Naive thymus-derived CD4-positive, alpha-beta T cell (primary cell): ENCODE measurements at regions not wholly inside any gene's neighbourhood (a gene's known extent, or its start where the extent isn't known, plus 50 kb on each side); places are given as distances from the start of the nearest gene placed in this dataset.

Experiments
- ATAC-seq: fragments of 150-1000 bp; cut with Tn5 transposase; 2 replicates; pipeline ENCODE4 v1.10.0; 2021; ENCODE audit warnings: mild to moderate bottlenecking, moderate library complexity
- CTCF ChIA-PET: fragments of 350-600 bp; sonication (Branson Sonifier 250); formaldehyde crosslinking; loops from one replicate; lab custom pipeline; 2021; ENCODE audit warnings: antibody characterized with exemption; lab: Charles Lee
- POLR2A ChIA-PET: fragments of 350-600 bp; sonication (Branson Sonifier 250); formaldehyde crosslinking; loops from one replicate; lab custom pipeline; 2021; ENCODE audit warnings: antibody characterized with exemption, inconsistent platforms; lab: Charles Lee
- DNase-seq, 9 donors: peaks; one replicate each; pipeline versions ENCODE4 v3.0.0 to v3.0.0-alpha.2; 2020 to 2022; ENCODE audit warnings: mixed read lengths in 1 of 9
- H3K27ac ChIP-seq: one replicate; pipeline ENCODE4 v1.7.0; 2013; ENCODE audit warnings: mild to moderate bottlenecking, low read depth, low read length, moderate library complexity
- H3K27me3 ChIP-seq, 2 donors: one replicate each; pipeline ENCODE4 v1.7.0; 2013; ENCODE audit warnings: low read length in 2 of 2, mild to moderate bottlenecking in 2 of 2, moderate library complexity in 2 of 2; ENCODE audit not compliant: control insufficient read depth in 2 of 2, insufficient read depth in 2 of 2
- H3K36me3 ChIP-seq, 3 experiments: 1 replicate in 2 of 3; 2 replicates in 1 of 3; pipeline ENCODE4 v1.7.0; 2013; ENCODE audit warnings: low read length in 3 of 3, mild to moderate bottlenecking in 3 of 3, moderate library complexity in 1 of 3; ENCODE audit not compliant: insufficient read depth in 3 of 3, control insufficient read depth in 2 of 3
- H3K4me1 ChIP-seq, 2 donors: one replicate each; pipeline ENCODE4 v1.7.0; 2013; ENCODE audit warnings: low read length in 2 of 2, mild to moderate bottlenecking in 2 of 2, moderate library complexity in 1 of 2; ENCODE audit not compliant: control insufficient read depth in 2 of 2, insufficient read depth in 2 of 2
- H3K4me3 ChIP-seq: 2 replicates; pipeline ENCODE4 v1.7.0; 2013; ENCODE audit warnings: mild to moderate bottlenecking, low read length
- H3K9me3 ChIP-seq, 3 experiments: 1 replicate in 2 of 3; 2 replicates in 1 of 3; pipeline ENCODE4 v1.7.0; 2013; ENCODE audit warnings: low read length in 3 of 3; ENCODE audit not compliant: control insufficient read depth in 2 of 3
- H3K27ac Mint-ChIP-seq, 9 donors: one replicate each; pipeline ENCODE4 v1.8.0; 2020 to 2022; ENCODE audit warnings: mixed read lengths in 9 of 9, mild to moderate bottlenecking in 8 of 9, moderate library complexity in 5 of 9, inconsistent platforms in 2 of 9
- H3K27me3 Mint-ChIP-seq, 5 donors: one replicate each; pipeline ENCODE4 v1.8.0; 2021 to 2022; ENCODE audit warnings: mixed read lengths in 5 of 5, mild to moderate bottlenecking in 1 of 5
- H3K36me3 Mint-ChIP-seq, 5 donors: one replicate each; pipeline ENCODE4 v1.8.0; 2020 to 2022; ENCODE audit warnings: mixed read lengths in 5 of 5, mild to moderate bottlenecking in 3 of 5, inconsistent platforms in 1 of 5
- H3K4me1 Mint-ChIP-seq, 7 donors: one replicate each; pipeline ENCODE4 v1.8.0; 2020 to 2022; ENCODE audit warnings: mixed read lengths in 7 of 7, mild to moderate bottlenecking in 3 of 7, inconsistent platforms in 1 of 7
- H3K4me3 Mint-ChIP-seq, 10 donors: one replicate each; pipeline ENCODE4 v1.8.0; 2020 to 2022; ENCODE audit warnings: mild to moderate bottlenecking in 10 of 10, mixed read lengths in 10 of 10, moderate library complexity in 6 of 10, inconsistent platforms in 2 of 10
- H3K9me3 Mint-ChIP-seq, 11 donors: one replicate each; pipeline ENCODE4 v1.8.0; 2020 to 2022; ENCODE audit warnings: mixed read lengths in 11 of 11, mild to moderate bottlenecking in 4 of 11, inconsistent platforms in 1 of 11, moderate library complexity in 1 of 11
- intact Hi-C, 2 donors: fragments of 100-400 bp; cut with micrococcal nuclease; formaldehyde crosslinking; loops; one replicate each; pipeline ENCODE4 v1.15.1; 2023

GRCh38 chr5:118165619-118166018 is 822.7 kb downstream of the DTWD2 start:
- Mint-ChIP-seq H3K4me1 (no peaks in the 10 kb centered on the region), H3K9me3 (peaks cover 0 to 9% (median 0%) of the 10 kb centered on the region in 11 donors), H3K27me3 (no peaks in the 10 kb centered on the region), H3K27ac (no peak overlapping the region), H3K36me3 (no peaks in the 10 kb centered on the region), H3K4me3 (no peak overlapping the region)
- no peak overlapping the region for H3K27ac ChIP-seq
- no peak overlapping the region for H3K4me3 ChIP-seq
- H3K4me1 ChIP-seq: no peaks in the 10 kb centered on the region
- CTCF ChIA-PET: no interaction called here
- POLR2A ChIA-PET: no interaction called here
- ATAC-seq (no peak), DNase-seq (no peak)
- no peaks in the 10 kb centered on the region for H3K27me3 ChIP-seq
- H3K36me3 ChIP-seq: no peaks in the 10 kb centered on the region
- H3K9me3 ChIP-seq: no peaks in the 10 kb centered on the region
- intact Hi-C loops: no loop called here

GRCh38 chr5:118156181-118156580 is 832.2 kb downstream of the DTWD2 start:
- H3K27ac Mint-ChIP-seq: no peak overlapping the region
- no peaks in the 10 kb centered on the region for H3K4me1 ChIP-seq
- no peaks in the 10 kb centered on the region for H3K27me3 Mint-ChIP-seq
- H3K9me3 Mint-ChIP-seq: peaks cover 0 to 17% (median 4%) of the 10 kb centered on the region in 11 donors
- H3K36me3 ChIP-seq: no peaks in the 10 kb centered on the region
- no peak for ATAC-seq
- H3K27me3 ChIP-seq: no peaks in the 10 kb centered on the region
- H3K9me3 ChIP-seq: no peaks in the 10 kb centered on the region
- H3K4me3 ChIP-seq: no peak overlapping the region
- POLR2A ChIA-PET: no interaction called here
- CTCF ChIA-PET: no interaction called here
- no peaks in the 10 kb centered on the region for H3K36me3 Mint-ChIP-seq
- no peak overlapping the region for H3K4me3 Mint-ChIP-seq
- DNase-seq: no peak
- no peak overlapping the region for H3K27ac ChIP-seq
- intact Hi-C loops: no loop called here
- no peaks in the 10 kb centered on the region for H3K4me1 Mint-ChIP-seq

DNA sequence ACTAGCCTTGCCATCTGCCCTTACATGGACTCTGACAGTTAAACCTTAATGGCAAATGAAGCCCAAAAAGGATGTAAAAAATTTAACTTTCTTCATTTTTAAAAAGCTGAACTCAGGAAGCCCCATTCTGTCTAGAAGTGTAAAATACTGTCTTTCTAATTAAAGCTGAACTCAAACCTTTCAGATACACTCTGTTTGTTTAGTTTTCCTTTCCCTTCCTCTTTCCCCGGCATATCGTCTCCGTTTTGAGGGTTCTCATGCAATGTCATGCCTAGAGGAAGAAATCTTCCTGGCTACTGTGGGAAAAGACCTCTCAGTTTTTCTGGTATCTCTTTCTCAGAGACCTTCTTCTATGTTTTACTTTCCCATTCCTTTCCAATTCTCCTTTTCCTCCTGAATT is 841.5 kb downstream of the DTWD2 start:
- Histone ChIP-seq H3K27me3 (no peaks in the 10 kb centered on the region), H3K4me1 (no peaks in the 10 kb centered on the region), H3K36me3 (no peaks in the 10 kb centered on the region), H3K9me3 (no peaks in the 10 kb centered on the region), H3K4me3 (no peak overlapping the region), H3K27ac (no peak overlapping the region)
- ChIA-PET CTCF (no interaction called here), POLR2A (no interaction called here)
- H3K4me1 Mint-ChIP-seq: no peaks in the 10 kb centered on the region
- H3K36me3 Mint-ChIP-seq: no peaks in the 10 kb centered on the region
- DNase-seq: no peak
- peaks cover 0 to 23% (median 7%) of the 10 kb centered on the region in 11 donors for H3K9me3 Mint-ChIP-seq
- ATAC-seq: no peak
- H3K27me3 Mint-ChIP-seq: no peaks in the 10 kb centered on the region
- H3K27ac Mint-ChIP-seq: no peak overlapping the region
- H3K4me3 Mint-ChIP-seq: no peak overlapping the region
- intact Hi-C loops: no loop called here

DNA sequence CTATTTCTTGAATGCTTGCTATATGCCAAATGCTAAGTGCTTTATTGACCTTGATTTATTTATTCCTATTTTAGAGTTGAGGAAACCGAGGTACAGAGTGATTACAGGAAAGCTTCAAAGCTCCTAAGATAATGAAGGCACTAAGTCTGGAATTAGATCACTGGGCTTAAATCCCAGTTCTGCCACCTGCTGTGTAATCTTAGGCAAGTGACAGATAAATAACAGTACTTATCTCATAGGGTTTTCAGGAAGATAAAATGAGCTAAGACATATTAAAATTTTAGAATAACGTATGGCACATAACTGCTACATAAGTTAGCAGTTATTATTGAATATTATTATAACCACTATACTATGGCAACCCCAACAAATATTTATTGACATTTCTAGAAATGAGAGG is 843.8 kb downstream of the DTWD2 start:
- H3K27me3 ChIP-seq: no peaks in the 10 kb centered on the region
- no peaks in the 10 kb centered on the region for H3K4me1 Mint-ChIP-seq
- no peaks in the 10 kb centered on the region for H3K9me3 ChIP-seq
- no peak for ATAC-seq
- no peak overlapping the region for H3K27ac ChIP-seq
- no peaks in the 10 kb centered on the region for H3K36me3 ChIP-seq
- no peak overlapping the region for H3K27ac Mint-ChIP-seq
- no peaks in the 10 kb centered on the region for H3K27me3 Mint-ChIP-seq
- no peaks in the 10 kb centered on the region for H3K36me3 Mint-ChIP-seq
- ChIA-PET POLR2A (no interaction called here), CTCF (no interaction called here)
- DNase-seq: no peak
- H3K4me3 Mint-ChIP-seq: no peak overlapping the region
- H3K9me3 Mint-ChIP-seq: peaks cover 0 to 28% (median 5%) of the 10 kb centered on the region in 11 donors
- no peaks in the 10 kb centered on the region for H3K4me1 ChIP-seq
- no peak overlapping the region for H3K4me3 ChIP-seq
- intact Hi-C loops: no loop called here

- Histone ChIP-seq H3K36me3 (no peaks in the 10 kb centered on the region), H3K27me3 (no peaks in the 10 kb centered on the region), H3K9me3 (no peaks in the 10 kb centered on the region), H3K4me3 (no peak overlapping the region), H3K27ac (no peak overlapping the region), H3K4me1 (no peaks in the 10 kb centered on the region)
- Mint-ChIP-seq H3K9me3 (peaks cover 0 to 21% (median 1%) of the 10 kb centered on the region in 11 donors), H3K4me1 (no peaks in the 10 kb centered on the region), H3K27ac (peak overlapping the region in 1 of 9 donors; percentile 26), H3K4me3 (no peak overlapping the region), H3K36me3 (no peaks in the 10 kb centered on the region), H3K27me3 (no peaks in the 10 kb centered on the region)
- ChIA-PET CTCF (no interaction called here), POLR2A (no interaction called here)
- intact Hi-C loops: no loop called here
- DNase-seq (no peak), ATAC-seq (no peak)
These were observed 849.0 kb downstream of the DTWD2 start for GRCh38 chr5:118139361-118139760.

DNA sequence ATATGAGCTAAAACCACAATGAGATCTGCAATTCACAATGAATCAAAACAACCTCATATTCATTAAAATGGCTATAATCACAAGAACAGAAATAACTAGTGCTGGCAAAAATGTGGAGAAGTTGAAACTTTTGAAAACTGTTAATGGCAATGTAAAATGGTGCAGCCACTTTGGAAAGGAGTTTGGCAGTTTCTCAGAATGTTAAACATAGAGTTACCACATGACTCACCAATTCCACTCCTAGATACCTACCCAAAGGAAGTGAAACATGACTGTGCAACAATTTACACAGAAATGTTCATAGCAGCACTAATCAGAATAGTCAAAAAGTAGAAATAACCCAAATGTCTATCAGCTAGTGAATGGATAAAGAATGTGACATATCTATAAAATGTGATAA is 862.2 kb downstream of the DTWD2 start:
- H3K9me3 ChIP-seq: no peaks in the 10 kb centered on the region
- H3K9me3 Mint-ChIP-seq: peaks cover 0 to 28% (median 3%) of the 10 kb centered on the region in 11 donors
- H3K4me1 Mint-ChIP-seq: no peaks in the 10 kb centered on the region
- ATAC-seq: no peak
- H3K27me3 ChIP-seq: no peaks in the 10 kb centered on the region
- H3K36me3 Mint-ChIP-seq: no peaks in the 10 kb centered on the region
- no peak overlapping the region for H3K4me3 Mint-ChIP-seq
- H3K4me1 ChIP-seq: no peaks in the 10 kb centered on the region
- DNase-seq: no peak
- H3K27ac ChIP-seq: no peak overlapping the region
- CTCF ChIA-PET: no interaction called here
- intact Hi-C loops: no loop called here
- no peaks in the 10 kb centered on the region for H3K27me3 Mint-ChIP-seq
- no peak overlapping the region for H3K4me3 ChIP-seq
- no peak overlapping the region for H3K27ac Mint-ChIP-seq
- POLR2A ChIA-PET: no interaction called here
- H3K36me3 ChIP-seq: no peaks in the 10 kb centered on the region

DNA sequence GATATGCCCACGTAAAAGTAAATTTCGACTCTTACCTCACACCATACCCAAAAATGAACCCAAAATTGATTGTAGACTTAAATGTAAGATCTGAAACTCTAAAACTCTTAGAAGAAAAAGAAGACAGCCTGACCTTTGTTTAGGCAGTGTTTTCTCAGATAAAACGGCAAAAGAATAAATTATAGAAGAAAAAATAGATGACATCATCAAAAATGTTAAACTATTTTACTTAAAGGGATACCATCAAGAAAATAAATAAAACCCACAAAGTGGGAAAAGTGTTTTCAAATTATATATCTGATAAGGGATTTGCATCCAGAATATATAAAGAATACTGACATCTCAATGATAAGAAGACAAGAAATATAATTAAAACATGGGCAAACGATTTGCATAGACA is 862.7 kb downstream of the DTWD2 start:
- H3K4me1 ChIP-seq: no peaks in the 10 kb centered on the region
- DNase-seq (no peak), ATAC-seq (no peak)
- Mint-ChIP-seq H3K27me3 (no peaks in the 10 kb centered on the region), H3K27ac (no peak overlapping the region), H3K4me1 (no peaks in the 10 kb centered on the region), H3K4me3 (no peak overlapping the region), H3K36me3 (no peaks in the 10 kb centered on the region), H3K9me3 (peaks cover 0 to 31% (median 3%) of the 10 kb centered on the region in 11 donors)
- intact Hi-C loops: no loop called here
- no peaks in the 10 kb centered on the region for H3K36me3 ChIP-seq
- H3K4me3 ChIP-seq: no peak overlapping the region
- H3K9me3 ChIP-seq: no peaks in the 10 kb centered on the region
- no peaks in the 10 kb centered on the region for H3K27me3 ChIP-seq
- no peak overlapping the region for H3K27ac ChIP-seq
- POLR2A ChIA-PET: no interaction called here
- CTCF ChIA-PET: no interaction called here
